SK-N-SH (cell line): ENCODE measurements at regions not wholly inside any gene's neighbourhood (a gene's known extent, or its start where the extent isn't known, plus 50 kb on each side); places are given as distances from the start of the nearest gene placed in this dataset.
A peak's percentile ranks its signal among the peaks of the same experiment; 100 is the strongest.

Experiments
- CTCF ChIA-PET: fragments of 300-600, 350-600 bp; formaldehyde crosslinking; extraction: SDS; loops from one replicate; lab custom pipeline; 2021; lab: Yijun Ruan, JAX
- POLR2A ChIA-PET: fragments of 350-600 bp; sonication (Branson Sonifier 250); formaldehyde crosslinking; extraction: SDS; loops from one replicate; lab custom pipeline; 2020; ENCODE audit warnings: antibody characterized with exemption, inconsistent platforms; lab: Yijun Ruan, JAX
- DNase-seq: peaks from one replicate; pipeline ENCODE4 v3.0.0; 2012
- H2AFZ ChIP-seq: fragments of 200-600 bp; sonication (generic); 2 replicates; pipeline ENCODE4 v1.8.1; 2016; ENCODE audit warnings: antibody characterized with exemption, mild to moderate bottlenecking, low read depth
- H3F3A ChIP-seq: fragments of 200-600 bp; sonication (generic); replicated peaks from 2 replicates; pipeline ENCODE3; 2016; ENCODE audit warnings: antibody characterized with exemption, mild to moderate bottlenecking; ENCODE audit not compliant: insufficient read depth
- H3K27ac ChIP-seq, 2 experiments: fragments of 200-500 bp in 1 of 2; fragments of 200-600 bp in 1 of 2; sonication (Bioruptor generic) in 1 of 2; sonication (generic), shearing (Covaris generic) in 1 of 2; 2 replicates each; pipeline versions ENCODE4 v1.5.1 to v1.6.1; 2014 to 2016; ENCODE audit warnings: low read depth in 2 of 2, inconsistent platforms in 1 of 2, low read length in 1 of 2, mild to moderate bottlenecking in 1 of 2, mixed read lengths in 1 of 2
- H3K27me3 ChIP-seq: fragments of 200-600 bp; sonication (generic), shearing (Covaris generic); 2 replicates; pipeline ENCODE4 v1.6.1; 2016; ENCODE audit warnings: mixed run types; ENCODE audit not compliant: insufficient read depth
- H3K36me3 ChIP-seq, 2 experiments: fragments of 200-500 bp in 1 of 2; fragments of 200-600 bp in 1 of 2; sonication (Bioruptor generic) in 1 of 2; sonication (generic) in 1 of 2; replicated peaks in 1 of 2; 2 replicates each; pipeline versions ENCODE3 to v1.5.1; 2014 to 2016; ENCODE audit warnings: low read length in 1 of 2, mild to moderate bottlenecking in 1 of 2; ENCODE audit not compliant: insufficient read depth in 2 of 2, control insufficient read depth in 1 of 2
- H3K4me1 ChIP-seq, 2 experiments: fragments of 200-500 bp in 1 of 2; fragments of 200-600 bp in 1 of 2; sonication (Bioruptor generic) in 1 of 2; sonication (generic), shearing (Covaris generic) in 1 of 2; 2 replicates each; pipeline versions ENCODE4 v1.5.1 to v1.6.1; 2014 to 2016; ENCODE audit warnings: low read depth in 1 of 2, low read length in 1 of 2, mixed run types in 1 of 2; ENCODE audit not compliant: insufficient read depth in 2 of 2, control insufficient read depth in 1 of 2
- H3K4me2 ChIP-seq: fragments of 200-600 bp; sonication (generic), shearing (Covaris generic); 2 replicates; pipeline ENCODE4 v1.6.1; 2017; ENCODE audit warnings: mixed run types
- H3K4me3 ChIP-seq, 2 experiments: fragments of 200-500 bp in 1 of 2; fragments of 200-600 bp in 1 of 2; sonication (Bioruptor generic) in 1 of 2; sonication (generic), shearing (Covaris generic) in 1 of 2; 2 replicates each; pipeline versions ENCODE4 v1.5.1 to v1.8.1; 2014 to 2016; ENCODE audit warnings: low read depth in 2 of 2, inconsistent platforms in 1 of 2, low read length in 1 of 2, mild to moderate bottlenecking in 1 of 2, mixed read lengths in 1 of 2, moderate library complexity in 1 of 2
- H3K79me2 ChIP-seq: fragments of 200-600 bp; sonication (generic); 2 replicates; pipeline ENCODE4 v1.8.1; 2017; ENCODE audit warnings: mild to moderate bottlenecking; ENCODE audit not compliant: insufficient read depth
- H3K9ac ChIP-seq: fragments of 200-600 bp; sonication (generic); 2 replicates; pipeline ENCODE4 v1.6.1; 2017; ENCODE audit warnings: mixed run types
- H3K9me2 ChIP-seq: fragments of 200-600 bp; sonication (generic); 2 replicates; pipeline ENCODE4 v1.6.1; 2017; ENCODE audit warnings: mixed run types
- H3K9me3 ChIP-seq: fragments of 200-600 bp; sonication (generic); 2 replicates; pipeline ENCODE4 v1.6.1; 2017; ENCODE audit warnings: mixed run types, mild to moderate bottlenecking, moderate library complexity
- H4K20me1 ChIP-seq: fragments of 200-600 bp; sonication (generic); 2 replicates; pipeline ENCODE4 v1.6.1; 2017; ENCODE audit warnings: mild to moderate bottlenecking, mixed run types; ENCODE audit not compliant: insufficient read depth
- CHD2 ChIP-seq: fragments of 150-350 bp; IDR thresholded peaks from 2 replicates; pipeline ENCODE4 v1.6.1; 2018; ENCODE audit warnings: low read length; ENCODE audit not compliant: partially characterized antibody
- ELF1 ChIP-seq: IDR thresholded peaks from 2 replicates; pipeline ENCODE4 v1.4.0; 2012
- EP300 ChIP-seq, 2 experiments: IDR thresholded peaks; 2 replicates each; pipeline versions ENCODE4 v1.4.0 to v1.6.1; 2012; ENCODE audit warnings: borderline replicate concordance in 1 of 2, low read depth in 1 of 2, low read length in 1 of 2
- FOSL2 ChIP-seq: IDR thresholded peaks from 2 replicates; pipeline ENCODE4 v1.4.0; 2012; ENCODE audit warnings: low read depth, mild to moderate bottlenecking, moderate library complexity, borderline replicate concordance
- FOXM1 ChIP-seq: IDR thresholded peaks from 2 replicates; pipeline ENCODE4 v1.4.0; 2012; ENCODE audit warnings: low read depth, mild to moderate bottlenecking
- GATA2 ChIP-seq: sonication (generic); formaldehyde crosslinking; IDR thresholded peaks from 2 replicates; pipeline ENCODE4 v1.5.0; 2020; ENCODE audit warnings: mild to moderate bottlenecking, missing genetic modification reagents
- JUND ChIP-seq: IDR thresholded peaks from 2 replicates; pipeline ENCODE4 v1.4.0; 2012
- MEF2A ChIP-seq: IDR thresholded peaks from 2 replicates; pipeline ENCODE4 v1.4.0; 2012; ENCODE audit warnings: low read depth, borderline replicate concordance
- NRF1 ChIP-seq: IDR thresholded peaks from 2 replicates; pipeline ENCODE4 v1.6.1; 2012; ENCODE audit warnings: low read depth, mild to moderate bottlenecking, low read length
- POLR2AphosphoS5 ChIP-seq: IDR thresholded peaks from 2 replicates; pipeline ENCODE4 v1.6.1; 2012; ENCODE audit warnings: low read depth, low read length
- RAD21 ChIP-seq: IDR thresholded peaks from 2 replicates; pipeline ENCODE4 v1.6.1; 2012; ENCODE audit warnings: mild to moderate bottlenecking, low read length
- SIN3A ChIP-seq: IDR thresholded peaks from 2 replicates; pipeline ENCODE4 v1.6.1; 2012; ENCODE audit warnings: low read depth, mild to moderate bottlenecking, low read length, moderate library complexity, borderline replicate concordance
- SMC3 ChIP-seq: IDR thresholded peaks from 2 replicates; pipeline ENCODE4 v1.6.1; 2012; ENCODE audit warnings: low read depth, low read length, improper control_type of control experiment
- TCF12 ChIP-seq: IDR thresholded peaks from 2 replicates; pipeline ENCODE4 v1.4.0; 2012
- TEAD4 ChIP-seq: IDR thresholded peaks from 2 replicates; pipeline ENCODE4 v1.4.0; 2012; ENCODE audit warnings: mild to moderate bottlenecking, borderline replicate concordance; ENCODE audit not compliant: insufficient read depth
- TF ChIP-seq, protein P1 (sequence below): IDR thresholded peaks from 2 replicates; pipeline ENCODE4; 2012
- TF ChIP-seq, protein P2 (sequence below): IDR thresholded peaks from 2 replicates; pipeline ENCODE4 v1.4.0; 2012; ENCODE audit warnings: low read depth
- TF ChIP-seq, protein P3 (sequence below): IDR thresholded peaks from 2 replicates; pipeline ENCODE4 v1.6.1; 2012; ENCODE audit warnings: mild to moderate bottlenecking, low read depth, low read length, moderate library complexity

DNA sequence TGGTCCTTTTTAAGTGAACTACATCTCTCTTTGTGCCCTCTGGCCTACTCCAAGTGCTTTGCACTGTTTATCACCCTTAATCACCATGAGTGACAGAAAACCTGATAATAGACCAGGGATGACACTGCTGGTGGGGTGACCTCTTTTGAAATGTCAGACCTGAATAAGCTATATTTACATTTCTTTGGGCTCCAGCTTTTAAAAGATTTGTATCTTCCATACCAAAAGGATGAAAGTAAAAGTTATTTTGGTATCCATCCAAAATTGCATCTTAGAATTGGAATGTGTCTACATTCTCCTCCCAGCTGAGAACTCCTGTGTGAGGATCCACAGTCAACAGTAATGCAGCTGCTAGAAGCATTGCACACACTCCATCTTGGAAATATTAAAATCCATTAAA, 370.0 kb downstream of the CDH11 start (continued):
- TF ChIP-seq SIN3A: no peak
- TF ChIP-seq, protein P1, sequence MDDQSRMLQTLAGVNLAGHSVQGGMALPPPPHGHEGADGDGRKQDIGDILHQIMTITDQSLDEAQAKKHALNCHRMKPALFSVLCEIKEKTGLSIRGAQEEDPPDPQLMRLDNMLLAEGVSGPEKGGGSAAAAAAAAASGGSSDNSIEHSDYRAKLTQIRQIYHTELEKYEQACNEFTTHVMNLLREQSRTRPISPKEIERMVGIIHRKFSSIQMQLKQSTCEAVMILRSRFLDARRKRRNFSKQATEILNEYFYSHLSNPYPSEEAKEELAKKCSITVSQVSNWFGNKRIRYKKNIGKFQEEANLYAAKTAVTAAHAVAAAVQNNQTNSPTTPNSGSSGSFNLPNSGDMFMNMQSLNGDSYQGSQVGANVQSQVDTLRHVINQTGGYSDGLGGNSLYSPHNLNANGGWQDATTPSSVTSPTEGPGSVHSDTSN: peak; percentile 98
- TF ChIP-seq TCF12: peak; percentile 95
- TF ChIP-seq JUND: peak; percentile 94
- no peak for TF ChIP-seq ELF1

DNA sequence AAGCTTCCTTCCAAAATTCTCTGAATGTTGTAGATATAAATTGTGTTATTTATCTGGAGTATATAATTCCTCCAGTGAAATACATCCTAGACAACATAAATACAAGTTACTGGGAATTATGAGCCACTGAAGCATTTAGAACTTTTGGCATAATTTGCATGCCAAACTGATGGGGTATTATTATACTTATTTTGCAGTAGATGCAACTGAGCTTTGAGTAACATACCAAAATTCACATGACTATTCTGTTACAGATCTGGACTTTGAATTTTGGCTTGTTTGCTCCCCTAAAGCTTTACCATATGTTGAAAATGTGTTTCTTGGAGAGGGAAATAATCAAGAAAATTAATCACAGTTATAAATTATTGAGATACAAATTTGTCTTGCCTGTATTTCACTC, 372.5 kb downstream of the CDH11 start:
- TF ChIP-seq RAD21: no peak
- no peak for TF ChIP-seq EP300 (IDR thresholded peaks at IDR 0.05; ENCODE audit: borderline replicate concordance in 1 of 2, low read depth in 1 of 2, low read length in 1 of 2)
- no peak for TF ChIP-seq SIN3A
- TF ChIP-seq NRF1: no peak
- TF ChIP-seq TCF12: no peak
- no peak for TF ChIP-seq FOXM1
- TF ChIP-seq, protein P2, sequence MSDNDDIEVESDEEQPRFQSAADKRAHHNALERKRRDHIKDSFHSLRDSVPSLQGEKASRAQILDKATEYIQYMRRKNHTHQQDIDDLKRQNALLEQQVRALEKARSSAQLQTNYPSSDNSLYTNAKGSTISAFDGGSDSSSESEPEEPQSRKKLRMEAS: no peak
- no peak for TF ChIP-seq FOSL2
- TF ChIP-seq, protein P3, sequence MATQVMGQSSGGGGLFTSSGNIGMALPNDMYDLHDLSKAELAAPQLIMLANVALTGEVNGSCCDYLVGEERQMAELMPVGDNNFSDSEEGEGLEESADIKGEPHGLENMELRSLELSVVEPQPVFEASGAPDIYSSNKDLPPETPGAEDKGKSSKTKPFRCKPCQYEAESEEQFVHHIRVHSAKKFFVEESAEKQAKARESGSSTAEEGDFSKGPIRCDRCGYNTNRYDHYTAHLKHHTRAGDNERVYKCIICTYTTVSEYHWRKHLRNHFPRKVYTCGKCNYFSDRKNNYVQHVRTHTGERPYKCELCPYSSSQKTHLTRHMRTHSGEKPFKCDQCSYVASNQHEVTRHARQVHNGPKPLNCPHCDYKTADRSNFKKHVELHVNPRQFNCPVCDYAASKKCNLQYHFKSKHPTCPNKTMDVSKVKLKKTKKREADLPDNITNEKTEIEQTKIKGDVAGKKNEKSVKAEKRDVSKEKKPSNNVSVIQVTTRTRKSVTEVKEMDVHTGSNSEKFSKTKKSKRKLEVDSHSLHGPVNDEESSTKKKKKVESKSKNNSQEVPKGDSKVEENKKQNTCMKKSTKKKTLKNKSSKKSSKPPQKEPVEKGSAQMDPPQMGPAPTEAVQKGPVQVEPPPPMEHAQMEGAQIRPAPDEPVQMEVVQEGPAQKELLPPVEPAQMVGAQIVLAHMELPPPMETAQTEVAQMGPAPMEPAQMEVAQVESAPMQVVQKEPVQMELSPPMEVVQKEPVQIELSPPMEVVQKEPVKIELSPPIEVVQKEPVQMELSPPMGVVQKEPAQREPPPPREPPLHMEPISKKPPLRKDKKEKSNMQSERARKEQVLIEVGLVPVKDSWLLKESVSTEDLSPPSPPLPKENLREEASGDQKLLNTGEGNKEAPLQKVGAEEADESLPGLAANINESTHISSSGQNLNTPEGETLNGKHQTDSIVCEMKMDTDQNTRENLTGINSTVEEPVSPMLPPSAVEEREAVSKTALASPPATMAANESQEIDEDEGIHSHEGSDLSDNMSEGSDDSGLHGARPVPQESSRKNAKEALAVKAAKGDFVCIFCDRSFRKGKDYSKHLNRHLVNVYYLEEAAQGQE: no peak
- TF ChIP-seq MEF2A: no peak
- TF ChIP-seq CHD2: no peak
- no peak for TF ChIP-seq TEAD4
- no peak for TF ChIP-seq SMC3
- no peak for TF ChIP-seq GATA2
- no peak for TF ChIP-seq POLR2AphosphoS5
- TF ChIP-seq, all 33 proteins: peak for 0
- CTCF ChIA-PET: no interaction called here
- no peaks in the 10 kb centered on the region for H3K9me2 ChIP-seq

More for the DNA sequence above, 372.5 kb downstream of the CDH11 start:
- POLR2A ChIA-PET: no interaction called here
- peaks cover 14% of the 10 kb centered on the region for H3F3A ChIP-seq
- H3K9me3 ChIP-seq: no peaks in the 10 kb centered on the region
- peaks cover 0 to 16% of the 10 kb centered on the region in 2 experiments; a peak in 1 of 4 replicates for H3K4me1 ChIP-seq
- no peak overlapping the region for H2AFZ ChIP-seq
- no peak overlapping the region for H3K27ac ChIP-seq
- no peak for DNase-seq
- no peak overlapping the region for H3K9ac ChIP-seq
- no peaks in the 10 kb centered on the region for H3K27me3 ChIP-seq
- H4K20me1 ChIP-seq: no peaks in the 10 kb centered on the region
- H3K4me2 ChIP-seq: no peak overlapping the region
- no peaks in the 10 kb centered on the region for H3K36me3 ChIP-seq
- H3K79me2 ChIP-seq: no peaks in the 10 kb centered on the region
- no peak overlapping the region for H3K4me3 ChIP-seq
